HepG2 (cell line): ENCODE measurements at regions not wholly inside any gene's neighbourhood (a gene's known extent, or its start where the extent isn't known, plus 50 kb on each side); places are given as distances from the start of the nearest gene placed in this dataset.

Experiments used
- CHCHD3 ChIP-seq: sonication (generic); formaldehyde crosslinking; IDR thresholded peaks from 2 replicates; pipeline ENCODE4 v1.8.0; 2022; ENCODE audit warnings: mild to moderate bottlenecking, missing genetic modification reagents, moderate library complexity
- MTA1 ChIP-seq: sonication (generic); formaldehyde crosslinking; IDR thresholded peaks from 2 replicates; pipeline ENCODE4 v1.4.0; 2020; ENCODE audit warnings: missing genetic modification reagents, mild to moderate bottlenecking, borderline replicate concordance
- SMAD3 ChIP-seq: sonication (generic); formaldehyde crosslinking; IDR thresholded peaks from 2 replicates; pipeline ENCODE4 v1.4.0; 2020; ENCODE audit warnings: missing genetic modification reagents
- ZNF256 ChIP-seq: sonication (generic); formaldehyde crosslinking; conservative IDR thresholded peaks from 2 replicates; pipeline ENCODE4 v1.4.0; 2020; ENCODE audit warnings: missing genetic modification reagents
- ZNF563 ChIP-seq: sonication (generic); formaldehyde crosslinking; IDR thresholded peaks from 2 replicates; pipeline ENCODE4 v1.8.0; 2022; ENCODE audit warnings: mild to moderate bottlenecking, moderate library complexity, missing genetic modification reagents
- TF ChIP-seq, protein P1 (sequence below): IDR thresholded peaks from 2 replicates; pipeline ENCODE4 v1.4.0; 2020; ENCODE audit warnings: mild to moderate bottlenecking, missing genetic modification reagents
- TF ChIP-seq, protein P2 (sequence below), 2 experiments: sonication (generic) in 1 of 2; formaldehyde crosslinking in 1 of 2; IDR thresholded peaks; 2 replicates each; pipeline versions ENCODE4 v1.4.0 to v1.6.1; 2016 to 2020; ENCODE audit warnings: borderline replicate concordance in 1 of 2, low read depth in 1 of 2, mild to moderate bottlenecking in 1 of 2, missing genetic modification reagents in 1 of 2
- TF ChIP-seq, protein P3 (sequence below): sonication (generic); formaldehyde crosslinking; IDR thresholded peaks from 2 replicates; pipeline ENCODE4 v1.5.0; 2020; ENCODE audit warnings: mild to moderate bottlenecking, missing genetic modification reagents
- TF ChIP-seq, protein P4 (sequence below): sonication (generic); formaldehyde crosslinking; IDR thresholded peaks from 2 replicates; pipeline ENCODE4 v1.9.0; 2021; ENCODE audit warnings: missing genetic modification reagents, borderline replicate concordance

DNA sequence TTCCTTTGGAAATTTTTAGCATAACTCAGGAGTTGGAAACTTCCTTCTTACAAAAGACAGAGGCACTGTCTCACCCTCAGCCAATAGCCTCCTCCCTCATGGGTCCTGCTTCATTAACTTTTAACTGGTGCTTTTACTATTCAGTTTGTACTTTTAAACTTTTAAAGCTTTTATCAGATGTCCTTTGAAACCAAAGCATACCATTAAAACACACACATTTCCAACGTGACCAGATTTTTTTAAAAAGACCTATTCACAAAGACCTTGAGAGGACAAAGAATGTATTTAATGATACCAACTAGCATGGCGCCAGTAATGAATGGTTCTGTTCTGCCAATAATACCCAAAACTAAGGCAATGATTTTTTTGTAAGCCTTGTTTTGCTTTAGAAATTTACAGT lies 173.6 kb upstream of the EEA1 start (continued):
- TF ChIP-seq MTA1 (CRISPR knock-in tag) = no peak
- TF ChIP-seq, protein P1, sequence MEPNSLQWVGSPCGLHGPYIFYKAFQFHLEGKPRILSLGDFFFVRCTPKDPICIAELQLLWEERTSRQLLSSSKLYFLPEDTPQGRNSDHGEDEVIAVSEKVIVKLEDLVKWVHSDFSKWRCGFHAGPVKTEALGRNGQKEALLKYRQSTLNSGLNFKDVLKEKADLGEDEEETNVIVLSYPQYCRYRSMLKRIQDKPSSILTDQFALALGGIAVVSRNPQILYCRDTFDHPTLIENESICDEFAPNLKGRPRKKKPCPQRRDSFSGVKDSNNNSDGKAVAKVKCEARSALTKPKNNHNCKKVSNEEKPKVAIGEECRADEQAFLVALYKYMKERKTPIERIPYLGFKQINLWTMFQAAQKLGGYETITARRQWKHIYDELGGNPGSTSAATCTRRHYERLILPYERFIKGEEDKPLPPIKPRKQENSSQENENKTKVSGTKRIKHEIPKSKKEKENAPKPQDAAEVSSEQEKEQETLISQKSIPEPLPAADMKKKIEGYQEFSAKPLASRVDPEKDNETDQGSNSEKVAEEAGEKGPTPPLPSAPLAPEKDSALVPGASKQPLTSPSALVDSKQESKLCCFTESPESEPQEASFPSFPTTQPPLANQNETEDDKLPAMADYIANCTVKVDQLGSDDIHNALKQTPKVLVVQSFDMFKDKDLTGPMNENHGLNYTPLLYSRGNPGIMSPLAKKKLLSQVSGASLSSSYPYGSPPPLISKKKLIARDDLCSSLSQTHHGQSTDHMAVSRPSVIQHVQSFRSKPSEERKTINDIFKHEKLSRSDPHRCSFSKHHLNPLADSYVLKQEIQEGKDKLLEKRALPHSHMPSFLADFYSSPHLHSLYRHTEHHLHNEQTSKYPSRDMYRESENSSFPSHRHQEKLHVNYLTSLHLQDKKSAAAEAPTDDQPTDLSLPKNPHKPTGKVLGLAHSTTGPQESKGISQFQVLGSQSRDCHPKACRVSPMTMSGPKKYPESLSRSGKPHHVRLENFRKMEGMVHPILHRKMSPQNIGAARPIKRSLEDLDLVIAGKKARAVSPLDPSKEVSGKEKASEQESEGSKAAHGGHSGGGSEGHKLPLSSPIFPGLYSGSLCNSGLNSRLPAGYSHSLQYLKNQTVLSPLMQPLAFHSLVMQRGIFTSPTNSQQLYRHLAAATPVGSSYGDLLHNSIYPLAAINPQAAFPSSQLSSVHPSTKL = peak; percentile 80
- TF ChIP-seq, protein P2, sequence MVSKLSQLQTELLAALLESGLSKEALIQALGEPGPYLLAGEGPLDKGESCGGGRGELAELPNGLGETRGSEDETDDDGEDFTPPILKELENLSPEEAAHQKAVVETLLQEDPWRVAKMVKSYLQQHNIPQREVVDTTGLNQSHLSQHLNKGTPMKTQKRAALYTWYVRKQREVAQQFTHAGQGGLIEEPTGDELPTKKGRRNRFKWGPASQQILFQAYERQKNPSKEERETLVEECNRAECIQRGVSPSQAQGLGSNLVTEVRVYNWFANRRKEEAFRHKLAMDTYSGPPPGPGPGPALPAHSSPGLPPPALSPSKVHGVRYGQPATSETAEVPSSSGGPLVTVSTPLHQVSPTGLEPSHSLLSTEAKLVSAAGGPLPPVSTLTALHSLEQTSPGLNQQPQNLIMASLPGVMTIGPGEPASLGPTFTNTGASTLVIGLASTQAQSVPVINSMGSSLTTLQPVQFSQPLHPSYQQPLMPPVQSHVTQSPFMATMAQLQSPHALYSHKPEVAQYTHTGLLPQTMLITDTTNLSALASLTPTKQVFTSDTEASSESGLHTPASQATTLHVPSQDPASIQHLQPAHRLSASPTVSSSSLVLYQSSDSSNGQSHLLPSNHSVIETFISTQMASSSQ (IDR thresholded peaks at IDR 0.05; ENCODE audit: low read depth) = peak; percentile 61; the same call in 1 of the 2 replicates
- TF ChIP-seq, protein P2 (CRISPR knock-in tag; IDR thresholded peaks at IDR 0.05; ENCODE audit: borderline replicate concordance) = peak; percentile 71; the same call in 1 of the 2 replicates
- TF ChIP-seq, protein P3, sequence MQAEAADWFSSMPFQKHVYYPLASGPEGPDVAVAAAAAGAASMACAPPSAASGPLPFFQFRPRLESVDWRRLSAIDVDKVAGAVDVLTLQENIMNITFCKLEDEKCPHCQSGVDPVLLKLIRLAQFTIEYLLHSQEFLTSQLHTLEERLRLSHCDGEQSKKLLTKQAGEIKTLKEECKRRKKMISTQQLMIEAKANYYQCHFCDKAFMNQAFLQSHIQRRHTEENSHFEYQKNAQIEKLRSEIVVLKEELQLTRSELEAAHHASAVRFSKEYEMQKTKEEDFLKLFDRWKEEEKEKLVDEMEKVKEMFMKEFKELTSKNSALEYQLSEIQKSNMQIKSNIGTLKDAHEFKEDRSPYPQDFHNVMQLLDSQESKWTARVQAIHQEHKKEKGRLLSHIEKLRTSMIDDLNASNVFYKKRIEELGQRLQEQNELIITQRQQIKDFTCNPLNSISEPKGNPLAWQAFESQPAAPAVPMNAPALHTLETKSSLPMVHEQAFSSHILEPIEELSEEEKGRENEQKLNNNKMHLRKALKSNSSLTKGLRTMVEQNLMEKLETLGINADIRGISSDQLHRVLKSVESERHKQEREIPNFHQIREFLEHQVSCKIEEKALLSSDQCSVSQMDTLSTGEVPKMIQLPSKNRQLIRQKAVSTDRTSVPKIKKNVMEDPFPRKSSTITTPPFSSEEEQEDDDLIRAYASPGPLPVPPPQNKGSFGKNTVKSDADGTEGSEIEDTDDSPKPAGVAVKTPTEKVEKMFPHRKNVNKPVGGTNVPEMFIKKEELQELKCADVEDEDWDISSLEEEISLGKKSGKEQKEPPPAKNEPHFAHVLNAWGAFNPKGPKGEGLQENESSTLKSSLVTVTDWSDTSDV = no peak
- TF ChIP-seq CHCHD3 (CRISPR knock-in tag) = no peak
- TF ChIP-seq SMAD3 (CRISPR knock-in tag) = no peak
- TF ChIP-seq ZNF256 (CRISPR knock-in tag) = no peak
- no peak for TF ChIP-seq ZNF563 (CRISPR knock-in tag)
- TF ChIP-seq, protein P4, sequence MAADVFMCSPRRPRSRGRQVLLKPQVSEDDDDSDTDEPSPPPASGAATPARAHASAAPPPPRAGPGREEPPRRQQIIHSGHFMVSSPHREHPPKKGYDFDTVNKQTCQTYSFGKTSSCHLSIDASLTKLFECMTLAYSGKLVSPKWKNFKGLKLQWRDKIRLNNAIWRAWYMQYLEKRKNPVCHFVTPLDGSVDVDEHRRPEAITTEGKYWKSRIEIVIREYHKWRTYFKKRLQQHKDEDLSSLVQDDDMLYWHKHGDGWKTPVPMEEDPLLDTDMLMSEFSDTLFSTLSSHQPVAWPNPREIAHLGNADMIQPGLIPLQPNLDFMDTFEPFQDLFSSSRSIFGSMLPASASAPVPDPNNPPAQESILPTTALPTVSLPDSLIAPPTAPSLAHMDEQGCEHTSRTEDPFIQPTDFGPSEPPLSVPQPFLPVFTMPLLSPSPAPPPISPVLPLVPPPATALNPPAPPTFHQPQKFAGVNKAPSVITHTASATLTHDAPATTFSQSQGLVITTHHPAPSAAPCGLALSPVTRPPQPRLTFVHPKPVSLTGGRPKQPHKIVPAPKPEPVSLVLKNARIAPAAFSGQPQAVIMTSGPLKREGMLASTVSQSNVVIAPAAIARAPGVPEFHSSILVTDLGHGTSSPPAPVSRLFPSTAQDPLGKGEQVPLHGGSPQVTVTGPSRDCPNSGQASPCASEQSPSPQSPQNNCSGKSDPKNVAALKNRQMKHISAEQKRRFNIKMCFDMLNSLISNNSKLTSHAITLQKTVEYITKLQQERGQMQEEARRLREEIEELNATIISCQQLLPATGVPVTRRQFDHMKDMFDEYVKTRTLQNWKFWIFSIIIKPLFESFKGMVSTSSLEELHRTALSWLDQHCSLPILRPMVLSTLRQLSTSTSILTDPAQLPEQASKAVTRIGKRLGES (CRISPR knock-in tag) = peak; percentile 82
